Lung (tissue), 11 donors: ENCODE measurements at regions not wholly inside any gene's neighbourhood (a gene's known extent, or its start where the extent isn't known, plus 50 kb on each side); places are given as distances from the start of the nearest gene placed in this dataset.

Source experiments
- ATAC-seq: fragments of 200-7000 bp; cut with Tn5 transposase; one replicate; pipeline ENCODE4 v1.9.1; 2020; ENCODE audit warnings: moderate number of reproducible peaks; ENCODE audit not compliant: insufficient read depth, low FRiP score
- DNase-seq, 3 donors: peaks; one replicate each; pipeline ENCODE4 v3.0.0-alpha.2; 2013 to 2017
- H3K27ac ChIP-seq, 2 donors: one replicate each; pipeline ENCODE4 v1.5.1; 2013; ENCODE audit warnings: mild to moderate bottlenecking in 2 of 2, moderate library complexity in 2 of 2, control low read depth in 1 of 2, inconsistent platforms in 1 of 2, low read depth in 1 of 2, low read length in 1 of 2
- H3K27me3 ChIP-seq, 3 donors: one replicate each; pipeline ENCODE4 v1.5.1; 2013; ENCODE audit warnings: low read length in 2 of 3; ENCODE audit not compliant: control insufficient read depth in 3 of 3, insufficient read depth in 3 of 3
- H3K36me3 ChIP-seq, 4 donors: one replicate each; pipeline ENCODE4 v1.5.1; 2013; ENCODE audit warnings: low read length in 4 of 4, mild to moderate bottlenecking in 1 of 4, moderate library complexity in 1 of 4; ENCODE audit not compliant: control insufficient read depth in 4 of 4, insufficient read depth in 4 of 4
- H3K4me1 ChIP-seq, 5 donors: one replicate each; pipeline ENCODE4 v1.5.1; 2013; ENCODE audit warnings: low read length in 5 of 5, mild to moderate bottlenecking in 2 of 5, moderate library complexity in 1 of 5; ENCODE audit not compliant: control insufficient read depth in 5 of 5, insufficient read depth in 5 of 5
- H3K4me3 ChIP-seq: one replicate; pipeline ENCODE4 v1.5.1; 2013; ENCODE audit warnings: mild to moderate bottlenecking, control low read depth, moderate library complexity
- H3K9ac ChIP-seq, 2 donors: one replicate each; pipeline ENCODE4 v1.5.1; 2013; ENCODE audit warnings: low read length in 2 of 2, control low read depth in 1 of 2; ENCODE audit not compliant: insufficient read depth in 1 of 2
- H3K9me3 ChIP-seq, 4 donors: one replicate each; pipeline ENCODE4 v1.5.1; 2013; ENCODE audit warnings: low read length in 3 of 4, mild to moderate bottlenecking in 1 of 4, moderate library complexity in 1 of 4; ENCODE audit not compliant: control insufficient read depth in 4 of 4, insufficient read depth in 3 of 4
- WGBS, 2 donors: extraction: QIAGEN DNeasy Blood & Tissue Kit; methylation state at CpG; one replicate each; pipeline ENCODE4 v1.1.7; 2013; 5-methylcytosine and 5-hydroxymethylcytosine counted together
- TF ChIP-seq, protein P1 (sequence below): IDR thresholded peaks from 2 replicates; pipeline ENCODE4 v1.5.1; 2012; ENCODE audit warnings: mild to moderate bottlenecking; ENCODE audit errors: control extremely low read depth, extremely low read depth
- donor health status: control.
- donor health status: control.
- donor health status: Bipolar disorder and iron deficiency.
- donor health status: healthy.
- donor health status: DM: yes; HTN: yes; CAD: no.

GRCh38 chr2:18814387-18814786, 225.0 kb upstream of the NT5C1B start:
- no peak overlapping the region for H3K9ac ChIP-seq
- no peak overlapping the region for H3K4me3 ChIP-seq
- no peaks in the 10 kb centered on the region for H3K27me3 ChIP-seq
- TF ChIP-seq, protein P1, sequence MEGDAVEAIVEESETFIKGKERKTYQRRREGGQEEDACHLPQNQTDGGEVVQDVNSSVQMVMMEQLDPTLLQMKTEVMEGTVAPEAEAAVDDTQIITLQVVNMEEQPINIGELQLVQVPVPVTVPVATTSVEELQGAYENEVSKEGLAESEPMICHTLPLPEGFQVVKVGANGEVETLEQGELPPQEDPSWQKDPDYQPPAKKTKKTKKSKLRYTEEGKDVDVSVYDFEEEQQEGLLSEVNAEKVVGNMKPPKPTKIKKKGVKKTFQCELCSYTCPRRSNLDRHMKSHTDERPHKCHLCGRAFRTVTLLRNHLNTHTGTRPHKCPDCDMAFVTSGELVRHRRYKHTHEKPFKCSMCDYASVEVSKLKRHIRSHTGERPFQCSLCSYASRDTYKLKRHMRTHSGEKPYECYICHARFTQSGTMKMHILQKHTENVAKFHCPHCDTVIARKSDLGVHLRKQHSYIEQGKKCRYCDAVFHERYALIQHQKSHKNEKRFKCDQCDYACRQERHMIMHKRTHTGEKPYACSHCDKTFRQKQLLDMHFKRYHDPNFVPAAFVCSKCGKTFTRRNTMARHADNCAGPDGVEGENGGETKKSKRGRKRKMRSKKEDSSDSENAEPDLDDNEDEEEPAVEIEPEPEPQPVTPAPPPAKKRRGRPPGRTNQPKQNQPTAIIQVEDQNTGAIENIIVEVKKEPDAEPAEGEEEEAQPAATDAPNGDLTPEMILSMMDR, result no peak
- WGBS, 2 donors, result 82 to 92% methylated on average over 2 of the region's 2 CpGs
- peaks cover 0 to 4% (median 0%) of the 10 kb centered on the region in 4 donors for H3K36me3 ChIP-seq
- DNase-seq (peak in 1 of 3 donors; percentile 38), ATAC-seq (no peak)
- H3K4me1 ChIP-seq, result no peaks in the 10 kb centered on the region
- no peaks in the 10 kb centered on the region for H3K9me3 ChIP-seq
- H3K27ac ChIP-seq, result no peak overlapping the region

- Histone ChIP-seq H3K27me3 (no peaks in the 10 kb centered on the region), H3K27ac (no peak overlapping the region), H3K9ac (no peak overlapping the region), H3K4me1 (no peaks in the 10 kb centered on the region), H3K4me3 (no peak overlapping the region), H3K36me3 (no peaks in the 10 kb centered on the region), H3K9me3 (no peaks in the 10 kb centered on the region)
- DNase-seq, result peak in 2 of 3 donors; percentile 22 to 31
- TF ChIP-seq, protein P1, result no peak
- WGBS, 2 donors, result 68 to 73% methylated on average over 1 of the region's 1 CpG
- no peak for ATAC-seq
Observed at GRCh38 chr2:18804536-18804935, 215.2 kb upstream of the NT5C1B start.

DNA sequence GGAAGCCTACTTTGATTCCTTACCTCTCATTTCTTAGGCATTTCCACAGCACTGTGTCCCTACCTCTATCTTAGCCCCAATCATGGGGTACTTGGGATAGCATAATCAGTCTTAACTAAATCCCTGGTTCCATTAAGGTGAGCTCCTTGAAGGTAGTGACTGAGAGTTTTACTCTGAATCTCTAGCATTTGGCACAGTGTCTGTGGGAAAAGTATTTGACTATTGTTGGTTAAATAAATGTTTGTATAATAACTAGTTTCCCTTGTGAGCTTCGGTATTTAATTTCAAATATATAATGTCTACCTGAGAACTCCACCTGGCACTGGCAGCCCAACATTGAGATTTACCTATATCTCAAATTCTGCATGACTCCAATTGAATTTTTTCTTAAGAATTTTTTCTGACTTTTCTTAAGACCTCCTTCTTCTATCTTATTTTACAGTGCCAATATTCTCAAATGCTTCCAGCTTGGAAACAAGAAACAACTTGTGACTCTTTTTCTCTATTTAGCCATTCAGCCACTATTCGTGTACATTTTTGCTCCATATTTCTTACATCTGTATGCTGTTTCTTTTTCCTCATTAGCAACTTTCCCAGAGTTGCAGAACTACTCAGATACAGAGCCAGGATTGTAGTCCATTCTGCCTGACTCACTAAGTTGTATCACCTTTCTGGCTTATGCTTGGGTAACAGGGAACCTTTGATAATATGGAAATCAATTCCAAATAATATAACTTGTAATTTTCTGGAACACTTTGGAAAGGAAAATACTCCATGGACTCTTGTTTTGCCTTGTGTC, 214.0 kb upstream of the NT5C1B start:
- Histone ChIP-seq H3K9me3 (no peaks in the 10 kb centered on the region), H3K9ac (no peak overlapping the region), H3K27ac (no peak overlapping the region), H3K36me3 (no peaks in the 10 kb centered on the region), H3K4me3 (no peak overlapping the region), H3K27me3 (no peaks in the 10 kb centered on the region), H3K4me1 (no peaks in the 10 kb centered on the region)
- TF ChIP-seq, protein P1, result no peak
- WGBS, 2 donors, result 63 to 65% methylated on average over 2 of the region's 2 CpGs
- ATAC-seq, result no peak
- peak in 1 of 3 donors; percentile 7 for DNase-seq
